H9 (cell line): ENCODE measurements at regions not wholly inside any gene's neighbourhood (a gene's known extent, or its start where the extent isn't known, plus 50 kb on each side); places are given as distances from the start of the nearest gene placed in this dataset.

Source experiments
- DNase-seq: peaks from one replicate; pipeline ENCODE4 v3.0.0-alpha.2; 2017
- H2AFZ ChIP-seq: one replicate; pipeline ENCODE4 v1.6.1; 2013; ENCODE audit warnings: mild to moderate bottlenecking, low read length, control low read depth, moderate library complexity
- H2AK5ac ChIP-seq: 2 replicates; pipeline ENCODE4 v1.6.1; 2013; ENCODE audit warnings: low read length, control low read depth, mixed read lengths; ENCODE audit not compliant: insufficient read length
- H2BK120ac ChIP-seq: one replicate; pipeline ENCODE4 v1.6.1; 2013; ENCODE audit warnings: low read depth, mild to moderate bottlenecking, low read length, control low read depth, inconsistent platforms; ENCODE audit not compliant: poor library complexity, severe bottlenecking
- H2BK12ac ChIP-seq: 2 replicates; pipeline ENCODE4 v1.6.1; 2013; ENCODE audit warnings: low read length, control low read depth, mixed read lengths, low read depth; ENCODE audit not compliant: insufficient read length
- H2BK15ac ChIP-seq: 2 replicates; pipeline ENCODE4 v1.6.1; 2013; ENCODE audit warnings: low read depth, low read length, control low read depth
- H2BK20ac ChIP-seq: one replicate; pipeline ENCODE4 v1.6.1; 2013; ENCODE audit warnings: low read depth, mild to moderate bottlenecking, low read length, control low read depth, inconsistent platforms; ENCODE audit not compliant: poor library complexity, severe bottlenecking
- H2BK5ac ChIP-seq: 2 replicates; pipeline ENCODE4 v1.6.1; 2013; ENCODE audit warnings: low read length, control low read depth, mixed read lengths; ENCODE audit not compliant: insufficient read length
- H3K14ac ChIP-seq: 2 replicates; pipeline ENCODE4 v1.6.1; 2013; ENCODE audit warnings: low read length, control low read depth; ENCODE audit not compliant: insufficient read depth
- H3K18ac ChIP-seq: 2 replicates; pipeline ENCODE4 v1.6.1; 2013; ENCODE audit warnings: low read depth, mild to moderate bottlenecking, mixed read lengths, low read length, control low read depth; ENCODE audit not compliant: insufficient read length
- H3K23ac ChIP-seq: 2 replicates; pipeline ENCODE4 v1.6.1; 2013; ENCODE audit warnings: low read length, control low read depth, mixed read lengths, low read depth; ENCODE audit not compliant: insufficient read length
- H3K23me2 ChIP-seq: 2 replicates; pipeline ENCODE4 v1.6.1; 2013; ENCODE audit warnings: low read depth, mild to moderate bottlenecking, mixed read lengths, low read length, control low read depth; ENCODE audit not compliant: insufficient read length, poor library complexity, severe bottlenecking
- H3K27ac ChIP-seq: 2 replicates; pipeline ENCODE4 v1.5.1; 2013; ENCODE audit warnings: low read length, control low read depth, mixed read lengths, low read depth; ENCODE audit not compliant: insufficient read length
- H3K27me3 ChIP-seq: 2 replicates; pipeline ENCODE4 v1.6.1; 2013; ENCODE audit warnings: low read length, control low read depth, inconsistent platforms; ENCODE audit not compliant: insufficient read depth
- H3K4ac ChIP-seq: 2 replicates; pipeline ENCODE4 v1.6.1; 2013; ENCODE audit warnings: low read depth, mild to moderate bottlenecking, control low read depth, inconsistent platforms, low read length, moderate library complexity
- H3K4me1 ChIP-seq: 2 replicates; pipeline ENCODE4 v1.6.1; 2013; ENCODE audit warnings: low read length, control low read depth, inconsistent platforms; ENCODE audit not compliant: insufficient read depth
- H3K4me2 ChIP-seq: 2 replicates; pipeline ENCODE4 v1.6.1; 2013; ENCODE audit warnings: low read length, control low read depth, mixed read lengths; ENCODE audit not compliant: insufficient read length, insufficient read depth
- H3K56ac ChIP-seq: 2 replicates; pipeline ENCODE4 v1.6.1; 2013; ENCODE audit warnings: low read depth, mild to moderate bottlenecking, mixed read lengths, low read length, control low read depth; ENCODE audit not compliant: insufficient read length
- H3K79me1 ChIP-seq: 2 replicates; pipeline ENCODE4 v1.6.1; 2013; ENCODE audit warnings: low read depth, mild to moderate bottlenecking, moderate library complexity, low read length, control low read depth, inconsistent platforms; ENCODE audit not compliant: insufficient read depth, poor library complexity, severe bottlenecking
- H3K79me2 ChIP-seq: 2 replicates; pipeline ENCODE4 v1.6.1; 2013; ENCODE audit warnings: low read length, control low read depth, inconsistent platforms; ENCODE audit not compliant: insufficient read depth
- H3K9ac ChIP-seq: 2 replicates; pipeline ENCODE4 v1.6.1; 2013; ENCODE audit warnings: low read length, control low read depth, mixed read lengths; ENCODE audit not compliant: insufficient read length; ENCODE audit errors: extremely low read depth
- H3K9me3 ChIP-seq: one replicate; pipeline ENCODE4 v1.6.1; 2013; ENCODE audit warnings: low read depth, low read length, inconsistent platforms; ENCODE audit not compliant: control insufficient read depth
- H3T11ph ChIP-seq: one replicate; pipeline ENCODE4 v1.6.1; 2013; ENCODE audit warnings: mild to moderate bottlenecking, low read length, control low read depth, inconsistent platforms
- H4K20me1 ChIP-seq: one replicate; pipeline ENCODE4 v1.6.1; 2013; ENCODE audit not compliant: control insufficient read depth, insufficient read length, insufficient read depth
- H4K5ac ChIP-seq: 2 replicates; pipeline ENCODE4 v1.6.1; 2013; ENCODE audit warnings: low read depth, mild to moderate bottlenecking, mixed read lengths, low read length, control low read depth; ENCODE audit not compliant: insufficient read length
- H4K8ac ChIP-seq: replicated peaks from 2 replicates; pipeline ENCODE4 v1.6.1; 2013; ENCODE audit warnings: low read length, control low read depth, mixed read lengths, low read depth; ENCODE audit not compliant: insufficient read length
- H4K91ac ChIP-seq: 2 replicates; pipeline ENCODE4 v1.6.1; 2013; ENCODE audit warnings: low read depth, mild to moderate bottlenecking, moderate library complexity, mixed read lengths, low read length, control low read depth; ENCODE audit not compliant: insufficient read length
- H3K27ac Mint-ChIP-seq, 3 experiments: 2 replicates in 2 of 3; 3 replicates in 1 of 3; pipeline ENCODE4 v1.8.0; 2020 to 2021; ENCODE audit warnings: mixed read lengths in 3 of 3, mild to moderate bottlenecking in 1 of 3, moderate library complexity in 1 of 3
- H3K27me3 Mint-ChIP-seq: 2 replicates; pipeline ENCODE4 v1.8.0; 2021; ENCODE audit warnings: low read depth, mild to moderate bottlenecking, moderate library complexity, mixed read lengths
- H3K36me3 Mint-ChIP-seq, 3 experiments: 2 replicates in 2 of 3; 3 replicates in 1 of 3; pipeline ENCODE4 v1.8.0; 2020 to 2021; ENCODE audit warnings: low read depth in 3 of 3, mixed read lengths in 3 of 3; ENCODE audit not compliant: insufficient read depth in 1 of 3
- H3K4me1 Mint-ChIP-seq, 2 experiments: 2 replicates each; pipeline ENCODE4 v1.8.0; 2020; ENCODE audit warnings: mixed read lengths in 2 of 2
- H3K4me3 Mint-ChIP-seq, 2 experiments: 2 replicates in 1 of 2; 3 replicates in 1 of 2; pipeline ENCODE4 v1.8.0; 2020 to 2021; ENCODE audit warnings: mild to moderate bottlenecking in 2 of 2, mixed read lengths in 2 of 2, moderate library complexity in 1 of 2
- H3K9me3 Mint-ChIP-seq, 2 experiments: 2 replicates in 1 of 2; 3 replicates in 1 of 2; pipeline ENCODE4 v1.8.0; 2020; ENCODE audit warnings: mild to moderate bottlenecking in 2 of 2, mixed read lengths in 2 of 2, moderate library complexity in 1 of 2
- WGBS: extraction: QIAGEN DNeasy Blood & Tissue Kit; methylation state at CpG from one replicate; pipeline ENCODE4 v1.1.7; 2013; ENCODE audit warnings: missing lambda C conversion rate, low lambda C conversion rate, mixed read lengths; ENCODE audit not compliant: insufficient read length; ENCODE audit errors: extremely low coverage; 5-methylcytosine and 5-hydroxymethylcytosine counted together
- TF ChIP-seq, protein P1 (sequence below): fragments of 200-600 bp; sonication (generic); conservative IDR thresholded peaks from 3 replicates; pipeline ENCODE4 v1.8.0; 2021; ENCODE audit warnings: antibody characterized with exemption, mild to moderate bottlenecking

DNA sequence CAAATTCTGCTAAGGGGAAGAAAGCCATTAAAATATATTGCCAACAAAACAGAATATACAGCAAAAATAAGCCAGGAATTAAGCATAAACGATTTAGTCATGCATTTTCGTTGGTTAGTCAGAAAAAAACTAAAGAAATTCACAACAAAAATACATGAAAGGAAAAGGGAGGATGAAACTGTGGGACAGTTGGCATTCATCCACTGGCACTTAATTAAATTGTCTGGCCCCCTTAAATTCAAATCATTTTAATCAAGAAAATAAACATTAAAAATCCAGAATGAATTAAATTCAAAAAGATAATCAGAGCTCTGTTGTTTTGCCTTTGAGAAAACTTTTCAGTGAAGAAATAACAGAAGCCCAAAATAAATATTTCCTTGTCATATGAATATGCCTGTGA lies 264.6 kb upstream of the TMTC1 start:
- no peaks in the 10 kb centered on the region for H3K9me3 ChIP-seq
- H2BK15ac ChIP-seq = no peak overlapping the region
- TF ChIP-seq, protein P1, sequence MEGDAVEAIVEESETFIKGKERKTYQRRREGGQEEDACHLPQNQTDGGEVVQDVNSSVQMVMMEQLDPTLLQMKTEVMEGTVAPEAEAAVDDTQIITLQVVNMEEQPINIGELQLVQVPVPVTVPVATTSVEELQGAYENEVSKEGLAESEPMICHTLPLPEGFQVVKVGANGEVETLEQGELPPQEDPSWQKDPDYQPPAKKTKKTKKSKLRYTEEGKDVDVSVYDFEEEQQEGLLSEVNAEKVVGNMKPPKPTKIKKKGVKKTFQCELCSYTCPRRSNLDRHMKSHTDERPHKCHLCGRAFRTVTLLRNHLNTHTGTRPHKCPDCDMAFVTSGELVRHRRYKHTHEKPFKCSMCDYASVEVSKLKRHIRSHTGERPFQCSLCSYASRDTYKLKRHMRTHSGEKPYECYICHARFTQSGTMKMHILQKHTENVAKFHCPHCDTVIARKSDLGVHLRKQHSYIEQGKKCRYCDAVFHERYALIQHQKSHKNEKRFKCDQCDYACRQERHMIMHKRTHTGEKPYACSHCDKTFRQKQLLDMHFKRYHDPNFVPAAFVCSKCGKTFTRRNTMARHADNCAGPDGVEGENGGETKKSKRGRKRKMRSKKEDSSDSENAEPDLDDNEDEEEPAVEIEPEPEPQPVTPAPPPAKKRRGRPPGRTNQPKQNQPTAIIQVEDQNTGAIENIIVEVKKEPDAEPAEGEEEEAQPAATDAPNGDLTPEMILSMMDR = no peak
- H2AK5ac ChIP-seq = no peak overlapping the region
- no CpG with 5 or more reads among the region's 2 CpGs for WGBS
- H2BK12ac ChIP-seq = no peak overlapping the region
- Mint-ChIP-seq H3K36me3 (no peaks in the 10 kb centered on the region; a peak in 1 of 7 replicates), H3K4me1 (peaks cover 19 to 20% of the 10 kb centered on the region in 2 experiments), H3K4me3 (no peak overlapping the region), H3K27ac (no peak overlapping the region), H3K9me3 (no peaks in the 10 kb centered on the region), H3K27me3 (no peaks in the 10 kb centered on the region)
- no peak overlapping the region for H3K23ac ChIP-seq
- no peak overlapping the region for H3K4ac ChIP-seq
- no peak overlapping the region for H2BK20ac ChIP-seq
- no peak overlapping the region for H3K9ac ChIP-seq
- H3K79me2 ChIP-seq = no peaks in the 10 kb centered on the region
- H3K4me1 ChIP-seq = peaks cover 8% of the 10 kb centered on the region
- DNase-seq = no peak
- no peak overlapping the region for H2AFZ ChIP-seq
- H3K79me1 ChIP-seq = no peaks in the 10 kb centered on the region
- no peak overlapping the region for H2BK5ac ChIP-seq
- H3K27me3 ChIP-seq = no peaks in the 10 kb centered on the region
- H3K27ac ChIP-seq = no peak overlapping the region
- no peak overlapping the region for H2BK120ac ChIP-seq
- no peak overlapping the region for H3K14ac ChIP-seq
- H3K56ac ChIP-seq = no peak overlapping the region
- no peak overlapping the region for H3T11ph ChIP-seq
- no peak overlapping the region for H4K5ac ChIP-seq
- H4K8ac ChIP-seq = no peak overlapping the region
- H3K18ac ChIP-seq = no peak overlapping the region
- no peaks in the 10 kb centered on the region for H4K20me1 ChIP-seq
- no peaks in the 10 kb centered on the region for H3K23me2 ChIP-seq
- no peak overlapping the region for H4K91ac ChIP-seq
- no peak overlapping the region for H3K4me2 ChIP-seq
